K562 (cell line): ENCODE measurements at regions not wholly inside any gene's neighbourhood (a gene's known extent, or its start where the extent isn't known, plus 50 kb on each side); places are given as distances from the start of the nearest gene placed in this dataset.

Experiments used
- ATAC-seq: fragments of 200-7000 bp; cut with Tn5 transposase; 3 replicates; pipeline ENCODE4 v1.9.1; 2020; ENCODE audit warnings: moderate library complexity
- BruUV-seq: library from RNA; stranded (reverse); fragments of 400-500 nt; replicated peaks from 2 replicates; lab custom pipeline; 2021; lab: Mats Ljungman, UMichigan
- CTCF ChIA-PET: fragments of 300-600 bp; formaldehyde crosslinking; extraction: SDS; loops from one replicate; lab custom pipeline; 2021; ENCODE audit warnings: low intra/inter-chr PET ratio; lab: Yijun Ruan, JAX
- POLR2A ChIA-PET: fragments of 300-600, 350-650 bp; sonication (Branson Sonifier 250); formaldehyde crosslinking; extraction: SDS; loops from one replicate; lab custom pipeline; 2021; ENCODE audit warnings: antibody characterized with exemption, inconsistent platforms; lab: Yijun Ruan, JAX
- DNase-seq, 4 experiments: peaks; one replicate each; pipeline versions ENCODE4 v3.0.0 to v3.0.0-alpha.2; 2011 to 2018; ENCODE audit warnings: low spot score in 3 of 4, mixed read lengths in 3 of 4; ENCODE audit errors: extremely low read depth in 1 of 4
- FAIRE-seq: peaks from 2 replicates; lab custom pipeline; 2011; peaks lifted over from hg19 to GRCh38; lab: Jason Lieb, UNC
- H2AFZ ChIP-seq: 2 replicates; pipeline ENCODE4 v1.6.0; 2011; ENCODE audit warnings: low read depth, low read length, control low read depth, inconsistent platforms
- H3K27ac ChIP-seq: fragments of 200-600 bp; 3 replicates; pipeline ENCODE4 v1.8.0; 2011; ENCODE audit warnings: low read depth, mild to moderate bottlenecking, control low read depth, inconsistent platforms, low read length, moderate library complexity, mixed read lengths; ENCODE audit errors: extremely low read depth
- H3K27me3 ChIP-seq, 2 experiments: fragments of 300-600 bp in 1 of 2; 2 replicates in 1 of 2; 3 replicates in 1 of 2; pipeline versions ENCODE4 v1.6.0 to v1.8.0; 2011; ENCODE audit warnings: inconsistent platforms in 2 of 2, low read length in 2 of 2, mild to moderate bottlenecking in 1 of 2, mixed read lengths in 1 of 2, moderate library complexity in 1 of 2; ENCODE audit not compliant: control insufficient read depth in 2 of 2, insufficient read depth in 2 of 2
- H3K36me3 ChIP-seq: fragments of 300-600 bp; 3 replicates; pipeline ENCODE4 v1.8.0; 2011; ENCODE audit warnings: mild to moderate bottlenecking, low read length, inconsistent platforms; ENCODE audit not compliant: control insufficient read depth, insufficient read depth
- H3K4me1 ChIP-seq, 2 experiments: fragments of 200-600 bp in 1 of 2; replicated peaks in 1 of 2; 2 replicates in 1 of 2; 3 replicates in 1 of 2; pipeline versions ENCODE4 v1.5.1 to v1.8.0; 2011; ENCODE audit warnings: inconsistent platforms in 2 of 2, low read length in 2 of 2, mild to moderate bottlenecking in 1 of 2, mixed read lengths in 1 of 2, moderate library complexity in 1 of 2; ENCODE audit not compliant: control insufficient read depth in 2 of 2, insufficient read depth in 2 of 2
- H3K4me2 ChIP-seq: 2 replicates; pipeline ENCODE4 v1.6.1; 2011; ENCODE audit warnings: low read length, control low read depth, inconsistent platforms, mixed read lengths; ENCODE audit not compliant: insufficient read depth
- H3K4me3 ChIP-seq: fragments of 200-600 bp; sonication (generic), shearing (Covaris generic); 2 replicates; pipeline ENCODE4 v1.5.1; 2016; ENCODE audit warnings: control low read depth, inconsistent platforms
- H3K79me2 ChIP-seq: fragments of 200-600 bp; 3 replicates; pipeline ENCODE4 v1.8.0; 2011; ENCODE audit warnings: low read length, inconsistent platforms; ENCODE audit not compliant: control insufficient read depth, insufficient read depth
- H3K9ac ChIP-seq, 2 experiments: 2 replicates each; pipeline versions ENCODE4 v1.6.0 to v1.6.1; 2011; ENCODE audit warnings: low read depth in 2 of 2, low read length in 2 of 2, control low read depth in 1 of 2, inconsistent platforms in 1 of 2, mild to moderate bottlenecking in 1 of 2, mixed read lengths in 1 of 2; ENCODE audit not compliant: insufficient read depth in 1 of 2
- H3K9me1 ChIP-seq: one replicate; pipeline ENCODE4 v1.6.0; 2011; ENCODE audit warnings: inconsistent platforms, mild to moderate bottlenecking, low read length, moderate library complexity; ENCODE audit not compliant: control insufficient read depth, insufficient read depth
- H3K9me3 ChIP-seq: replicated peaks from 2 replicates; pipeline ENCODE4 v1.5.1; 2011; ENCODE audit warnings: low read depth, low read length, inconsistent platforms; ENCODE audit not compliant: control insufficient read depth, insufficient read depth
- H4K20me1 ChIP-seq: replicated peaks from 2 replicates; pipeline ENCODE4 v1.6.1; 2011; ENCODE audit warnings: low read length, inconsistent platforms, mixed read lengths; ENCODE audit not compliant: control insufficient read depth, insufficient read depth
- IRF2 ChIP-seq: sonication (generic); formaldehyde crosslinking; IDR thresholded peaks from 2 replicates; pipeline ENCODE4 v1.8.1; 2022; ENCODE audit warnings: mild to moderate bottlenecking, missing genetic modification reagents
- STAT6 ChIP-seq: sonication (generic); formaldehyde crosslinking; IDR thresholded peaks from 2 replicates; pipeline ENCODE4 v1.8.1; 2023; ENCODE audit warnings: mild to moderate bottlenecking, missing genetic modification reagents
- ZBTB11 ChIP-seq, 3 experiments: fragments of 200-800 bp in 1 of 3; fragments of 250-450 bp in 1 of 3; fragments of 450-650 bp in 1 of 3; sonication (Bioruptor Pico) in 1 of 3; sonication (Bioruptor generic) in 1 of 3; formaldehyde crosslinking in 1 of 3; IDR thresholded peaks; 2 replicates each; pipeline versions ENCODE4 v1.6.1 to v1.8.0; 2016 to 2022; ENCODE audit warnings: mild to moderate bottlenecking in 2 of 3, missing genetic modification characterization in 2 of 3, missing compliant biosample characterization in 1 of 3, moderate library complexity in 1 of 3
- ZBTB40 ChIP-seq, 2 experiments: fragments of 450-650 bp in 1 of 2; sonication (generic) in 1 of 2; formaldehyde crosslinking in 1 of 2; IDR thresholded peaks; 2 replicates each; pipeline versions ENCODE4 v1.7.1 to v1.9.0; 2016 to 2022; ENCODE audit warnings: inconsistent platforms in 1 of 2, mild to moderate bottlenecking in 1 of 2, missing genetic modification reagents in 1 of 2
- WGBS: fragments of 100-300 bp; shearing (Covaris generic); methylation state at CpG from one replicate; pipeline ENCODE4 v1.1.6; 2016; ENCODE audit warnings: low coverage, mixed read lengths; ENCODE audit not compliant: insufficient coverage; ENCODE audit errors: missing lambda C conversion rate; 5-methylcytosine and 5-hydroxymethylcytosine counted together
- in situ Hi-C: fragments of 300-500 bp; cut with MboI; formaldehyde crosslinking; loops from 4 replicates; pipeline ENCODE4 v1.15.0; 2018; ENCODE audit warnings: inconsistent platforms, mixed read lengths
- intact Hi-C: fragments of 100-400 bp; cut with micrococcal nuclease; formaldehyde crosslinking; loops from 2 replicates; pipeline ENCODE4 v1.14.2; 2022

GRCh38 chrX:96102997-96103396 lies 581.6 kb upstream of the DIAPH2 start:
- H3K9me3 ChIP-seq: no peaks in the 10 kb centered on the region
- no peak overlapping the region for H2AFZ ChIP-seq
- ChIA-PET CTCF (no interaction called here), POLR2A (no interaction called here)
- no peaks in the 10 kb centered on the region for H3K9me1 ChIP-seq
- in situ Hi-C loops: no loop called here
- no peak overlapping the region for H3K4me3 ChIP-seq
- DNase-seq (no peak), ATAC-seq (no peak), FAIRE-seq (no peak)
- no peak overlapping the region for H3K9ac ChIP-seq
- H4K20me1 ChIP-seq: no peaks in the 10 kb centered on the region
- H3K4me2 ChIP-seq: no peak overlapping the region
- no peaks in the 10 kb centered on the region for H3K4me1 ChIP-seq
- no peaks in the 10 kb centered on the region for H3K36me3 ChIP-seq
- intact Hi-C loops: no loop called here
- BruUV-seq: no TSS peak
- no peak overlapping the region for H3K27ac ChIP-seq
- 4% methylated on average over 5 of the region's 9 CpGs for WGBS
- H3K79me2 ChIP-seq: no peaks in the 10 kb centered on the region
- H3K27me3 ChIP-seq: no peaks in the 10 kb centered on the region
- TF ChIP-seq IRF2 (CRISPR knock-in tag): no peak
- no peak for TF ChIP-seq STAT6 (CRISPR knock-in tag)
- TF ChIP-seq ZBTB11 (CRISPR knock-in tag; IDR thresholded peaks at IDR 0.05): no peak
- TF ChIP-seq ZBTB40 (IDR thresholded peaks at IDR 0.05): no peak
- no peak for TF ChIP-seq ZBTB40 (CRISPR knock-in tag; IDR thresholded peaks at IDR 0.05)
